Transverse colon (tissue), 4 donors: ENCODE measurements at regions not wholly inside any gene's neighbourhood (a gene's known extent, or its start where the extent isn't known, plus 50 kb on each side); places are given as distances from the start of the nearest gene placed in this dataset.
"Not testable (repeated sequence)": the region's sequence is repeated elsewhere in the genome, so short reads cannot be mapped to it uniquely, and the experiment has no call there.

Experiments
- DNase-seq: peaks from one replicate; pipeline ENCODE4 v3.0.0-alpha.2; 2019
- H3K27ac ChIP-seq, 4 donors: fragments of 200-600 bp; sonication (generic); 2 replicates each; pipeline ENCODE4 v1.5.1; 2016 to 2018; ENCODE audit warnings: inconsistent platforms in 4 of 4
- H3K27me3 ChIP-seq: fragments of 200-600 bp; sonication (generic); 2 replicates; pipeline ENCODE4 v1.5.1; 2017; ENCODE audit warnings: inconsistent platforms
- H3K36me3 ChIP-seq, 4 donors: fragments of 200-600 bp; sonication (generic); 2 replicates each; pipeline ENCODE4 v1.5.1; 2017 to 2019; ENCODE audit warnings: inconsistent platforms in 4 of 4
- H3K4me1 ChIP-seq, 4 donors: fragments of 200-600 bp; sonication (generic); 2 replicates each; pipeline ENCODE4 v1.5.1; 2017 to 2020; ENCODE audit warnings: inconsistent platforms in 4 of 4
- H3K4me3 ChIP-seq, 4 donors: fragments of 200-600 bp; sonication (generic); 1 replicate in 1 of 4; 2 replicates in 3 of 4; pipeline versions ENCODE4 v1.5.1 to v1.6.1; 2017 to 2019; ENCODE audit warnings: inconsistent platforms in 4 of 4
- H3K9me3 ChIP-seq, 2 donors: fragments of 200-600 bp; sonication (generic); 2 replicates each; pipeline ENCODE4 v1.5.1; 2017 to 2019; ENCODE audit warnings: inconsistent platforms in 2 of 2
- CTCF ChIP-seq, 5 experiments: fragments of 200-600 bp in 3 of 5; fragments of 450-650 bp in 2 of 5; sonication (generic) in 3 of 5; IDR thresholded peaks; 1 replicate in 2 of 5; 2 replicates in 3 of 5; pipeline ENCODE4 v1.5.1; 2016 to 2017; ENCODE audit warnings: antibody characterized with exemption in 5 of 5, inconsistent platforms in 3 of 5, mild to moderate bottlenecking in 2 of 5, moderate library complexity in 1 of 5
- EP300 ChIP-seq: sonication (generic); formaldehyde crosslinking; IDR thresholded peaks from one replicate; pipeline ENCODE4 v1.6.1; 2017; ENCODE audit warnings: antibody characterized with exemption, low read depth
- POLR2A ChIP-seq: fragments of 450-650 bp; IDR thresholded peaks from one replicate; pipeline ENCODE4 v1.6.1; 2016; ENCODE audit warnings: antibody characterized with exemption, mild to moderate bottlenecking, moderate library complexity
- POLR2AphosphoS5 ChIP-seq, 3 donors: sonication (generic); formaldehyde crosslinking; IDR thresholded peaks; one replicate each; pipeline ENCODE4 v1.6.1; 2016; ENCODE audit warnings: antibody characterized with exemption in 3 of 3
- WGBS, 2 donors: methylation state at CpG; one replicate each; pipeline ENCODE4 v1.1.5; 2018; ENCODE audit warnings: low coverage in 1 of 2; 5-methylcytosine and 5-hydroxymethylcytosine counted together
- in situ Hi-C, 4 donors: fragments of 200-750 bp; cut with MboI; loops; one replicate each; pipeline versions ENCODE4 v1.15.0 to v1.15.1; 2017; ENCODE audit warnings: low sequenced_read_pairs in 3 of 4, low pct_ligation_motif_present in 1 of 4, low pct_unique_long_range_greater_than_20kb in 1 of 4
- intact Hi-C: fragments of 100-400 bp; cut with DNase I; formaldehyde crosslinking; loops from one replicate; pipeline ENCODE4 v1.15.1; 2023; ENCODE audit warnings: low total_unique reads

GRCh38 chr10:65040796-65041195 is 1519.6 kb downstream of the REEP3 start:
- H3K27ac ChIP-seq, result no peak overlapping the region
- H3K27me3 ChIP-seq, result no peaks in the 10 kb centered on the region
- no peak overlapping the region for H3K4me3 ChIP-seq
- in situ Hi-C loops (no loop called here), intact Hi-C loops (no loop called here)
- DNase-seq, result no peak
- no peaks in the 10 kb centered on the region for H3K36me3 ChIP-seq
- no peaks in the 10 kb centered on the region for H3K9me3 ChIP-seq
- TF ChIP-seq EP300, result no peak
- TF ChIP-seq CTCF (IDR thresholded peaks at IDR 0.05), result no peak
- no peak for TF ChIP-seq POLR2A
- no peak for TF ChIP-seq POLR2AphosphoS5 (IDR thresholded peaks at IDR 0.05)
- no peaks in the 10 kb centered on the region for H3K4me1 ChIP-seq

GRCh38 chr10:65041307-65041706 is 1520.1 kb downstream of the REEP3 start:
- H3K9me3 ChIP-seq, result no peaks in the 10 kb centered on the region
- 73 to 83% methylated on average over 1 of the region's 1 CpG for WGBS, 2 donors
- in situ Hi-C loops (no loop called here), intact Hi-C loops (no loop called here)
- H3K27ac ChIP-seq, result no peak overlapping the region
- no peaks in the 10 kb centered on the region for H3K4me1 ChIP-seq
- H3K4me3 ChIP-seq, result no peak overlapping the region
- H3K36me3 ChIP-seq, result no peaks in the 10 kb centered on the region
- no peaks in the 10 kb centered on the region for H3K27me3 ChIP-seq
- TF ChIP-seq EP300, result no peak
- no peak for TF ChIP-seq POLR2A
- no peak for TF ChIP-seq POLR2AphosphoS5 (IDR thresholded peaks at IDR 0.05)
- DNase-seq, result no peak

GRCh38 chr10:65042496-65042895 is 1521.3 kb downstream of the REEP3 start:
- H3K36me3 ChIP-seq, result no peaks in the 10 kb centered on the region
- H3K9me3 ChIP-seq, result no peaks in the 10 kb centered on the region
- intact Hi-C loops (no loop called here), in situ Hi-C loops (no loop called here)
- H3K4me1 ChIP-seq, result no peaks in the 10 kb centered on the region
- no peak overlapping the region for H3K4me3 ChIP-seq
- TF ChIP-seq POLR2AphosphoS5 (IDR thresholded peaks at IDR 0.05) (no peak), EP300 (no peak), POLR2A (no peak), CTCF (IDR thresholded peaks at IDR 0.05) (no peak)
- DNase-seq, result no peak
- no peaks in the 10 kb centered on the region for H3K27me3 ChIP-seq
- no peak overlapping the region for H3K27ac ChIP-seq

GRCh38 chr10:65046831-65047230 is 1525.6 kb downstream of the REEP3 start:
- H3K27ac ChIP-seq, result no peak overlapping the region
- in situ Hi-C loops (no loop called here), intact Hi-C loops (no loop called here)
- no peaks in the 10 kb centered on the region for H3K4me1 ChIP-seq
- H3K4me3 ChIP-seq, result no peak overlapping the region
- TF ChIP-seq POLR2AphosphoS5 (IDR thresholded peaks at IDR 0.05) (no peak), EP300 (no peak), POLR2A (no peak), CTCF (IDR thresholded peaks at IDR 0.05) (no peak)
- DNase-seq, result no peak
- 43 to 67% methylated on average over 1 of the region's 1 CpG for WGBS, 2 donors
- no peaks in the 10 kb centered on the region for H3K27me3 ChIP-seq
- H3K9me3 ChIP-seq, result no peaks in the 10 kb centered on the region
- H3K36me3 ChIP-seq, result no peaks in the 10 kb centered on the region

- H3K4me3 ChIP-seq, in situ Hi-C loops, H3K4me1 ChIP-seq, H3K27me3 ChIP-seq, H3K27ac ChIP-seq, intact Hi-C loops, DNase-seq, H3K9me3 ChIP-seq, H3K36me3 ChIP-seq: not testable (repeated sequence)
- WGBS, 2 donors, result 83 to 95% methylated on average over 2 to 11 of the region's 22 CpGs
These were observed 1530.9 kb downstream of the REEP3 start for GRCh38 chr10:65052111-65052510.

- H3K27me3 ChIP-seq, H3K36me3 ChIP-seq, in situ Hi-C loops, intact Hi-C loops, H3K9me3 ChIP-seq, H3K4me1 ChIP-seq, DNase-seq, H3K4me3 ChIP-seq, H3K27ac ChIP-seq: not testable (repeated sequence)
- 90 to 100% methylated on average over 1 to 17 of the region's 18 CpGs for WGBS, 2 donors
These were observed 1532.2 kb downstream of the REEP3 start for GRCh38 chr10:65053397-65053796.

GRCh38 chr10:65053831-65054351 is 1532.7 kb downstream of the REEP3 start:
- DNase-seq, H3K4me1 ChIP-seq, H3K27me3 ChIP-seq, intact Hi-C loops, H3K27ac ChIP-seq, H3K36me3 ChIP-seq, H3K9me3 ChIP-seq, H3K4me3 ChIP-seq, in situ Hi-C loops: not testable (repeated sequence)
- 98% methylated on average over 29 of the region's 46 CpGs; no CpG with 5 or more reads in 1 of the 2 donors for WGBS, 2 donors

GRCh38 chr10:65054701-65055100 is 1533.5 kb downstream of the REEP3 start:
- WGBS, 2 donors, result 94% methylated on average over 6 to 12 of the region's 12 CpGs
- H3K4me1 ChIP-seq, H3K36me3 ChIP-seq, H3K27me3 ChIP-seq, H3K4me3 ChIP-seq, H3K27ac ChIP-seq, in situ Hi-C loops, DNase-seq, H3K9me3 ChIP-seq, intact Hi-C loops: not testable (repeated sequence)
